SK-N-SH (cell line): ENCODE measurements at regions not wholly inside any gene's neighbourhood (a gene's known extent, or its start where the extent isn't known, plus 50 kb on each side); places are given as distances from the start of the nearest gene placed in this dataset.

Experiments
- CTCF ChIA-PET: fragments of 300-600, 350-600 bp; formaldehyde crosslinking; extraction: SDS; loops from one replicate; lab custom pipeline; 2021; lab: Yijun Ruan, JAX
- POLR2A ChIA-PET: fragments of 350-600 bp; sonication (Branson Sonifier 250); formaldehyde crosslinking; extraction: SDS; loops from one replicate; lab custom pipeline; 2020; ENCODE audit warnings: antibody characterized with exemption, inconsistent platforms; lab: Yijun Ruan, JAX
- DNase-seq: peaks from one replicate; pipeline ENCODE4 v3.0.0; 2012
- H2AFZ ChIP-seq: fragments of 200-600 bp; sonication (generic); 2 replicates; pipeline ENCODE4 v1.8.1; 2016; ENCODE audit warnings: antibody characterized with exemption, mild to moderate bottlenecking, low read depth
- H3F3A ChIP-seq: fragments of 200-600 bp; sonication (generic); replicated peaks from 2 replicates; pipeline ENCODE3; 2016; ENCODE audit warnings: antibody characterized with exemption, mild to moderate bottlenecking; ENCODE audit not compliant: insufficient read depth
- H3K27ac ChIP-seq, 2 experiments: fragments of 200-500 bp in 1 of 2; fragments of 200-600 bp in 1 of 2; sonication (Bioruptor generic) in 1 of 2; sonication (generic), shearing (Covaris generic) in 1 of 2; 2 replicates each; pipeline versions ENCODE4 v1.5.1 to v1.6.1; 2014 to 2016; ENCODE audit warnings: low read depth in 2 of 2, inconsistent platforms in 1 of 2, low read length in 1 of 2, mild to moderate bottlenecking in 1 of 2, mixed read lengths in 1 of 2
- H3K27me3 ChIP-seq: fragments of 200-600 bp; sonication (generic), shearing (Covaris generic); 2 replicates; pipeline ENCODE4 v1.6.1; 2016; ENCODE audit warnings: mixed run types; ENCODE audit not compliant: insufficient read depth
- H3K36me3 ChIP-seq, 2 experiments: fragments of 200-500 bp in 1 of 2; fragments of 200-600 bp in 1 of 2; sonication (Bioruptor generic) in 1 of 2; sonication (generic) in 1 of 2; replicated peaks in 1 of 2; 2 replicates each; pipeline versions ENCODE3 to v1.5.1; 2014 to 2016; ENCODE audit warnings: low read length in 1 of 2, mild to moderate bottlenecking in 1 of 2; ENCODE audit not compliant: insufficient read depth in 2 of 2, control insufficient read depth in 1 of 2
- H3K4me1 ChIP-seq, 2 experiments: fragments of 200-500 bp in 1 of 2; fragments of 200-600 bp in 1 of 2; sonication (Bioruptor generic) in 1 of 2; sonication (generic), shearing (Covaris generic) in 1 of 2; 2 replicates each; pipeline versions ENCODE4 v1.5.1 to v1.6.1; 2014 to 2016; ENCODE audit warnings: low read depth in 1 of 2, low read length in 1 of 2, mixed run types in 1 of 2; ENCODE audit not compliant: insufficient read depth in 2 of 2, control insufficient read depth in 1 of 2
- H3K4me2 ChIP-seq: fragments of 200-600 bp; sonication (generic), shearing (Covaris generic); 2 replicates; pipeline ENCODE4 v1.6.1; 2017; ENCODE audit warnings: mixed run types
- H3K4me3 ChIP-seq, 2 experiments: fragments of 200-500 bp in 1 of 2; fragments of 200-600 bp in 1 of 2; sonication (Bioruptor generic) in 1 of 2; sonication (generic), shearing (Covaris generic) in 1 of 2; 2 replicates each; pipeline versions ENCODE4 v1.5.1 to v1.8.1; 2014 to 2016; ENCODE audit warnings: low read depth in 2 of 2, inconsistent platforms in 1 of 2, low read length in 1 of 2, mild to moderate bottlenecking in 1 of 2, mixed read lengths in 1 of 2, moderate library complexity in 1 of 2
- H3K79me2 ChIP-seq: fragments of 200-600 bp; sonication (generic); 2 replicates; pipeline ENCODE4 v1.8.1; 2017; ENCODE audit warnings: mild to moderate bottlenecking; ENCODE audit not compliant: insufficient read depth
- H3K9ac ChIP-seq: fragments of 200-600 bp; sonication (generic); 2 replicates; pipeline ENCODE4 v1.6.1; 2017; ENCODE audit warnings: mixed run types
- H3K9me2 ChIP-seq: fragments of 200-600 bp; sonication (generic); 2 replicates; pipeline ENCODE4 v1.6.1; 2017; ENCODE audit warnings: mixed run types
- H3K9me3 ChIP-seq: fragments of 200-600 bp; sonication (generic); 2 replicates; pipeline ENCODE4 v1.6.1; 2017; ENCODE audit warnings: mixed run types, mild to moderate bottlenecking, moderate library complexity
- H4K20me1 ChIP-seq: fragments of 200-600 bp; sonication (generic); 2 replicates; pipeline ENCODE4 v1.6.1; 2017; ENCODE audit warnings: mild to moderate bottlenecking, mixed run types; ENCODE audit not compliant: insufficient read depth
- ELF1 ChIP-seq: IDR thresholded peaks from 2 replicates; pipeline ENCODE4 v1.4.0; 2012
- EP300 ChIP-seq, 2 experiments: IDR thresholded peaks; 2 replicates each; pipeline versions ENCODE4 v1.4.0 to v1.6.1; 2012; ENCODE audit warnings: borderline replicate concordance in 1 of 2, low read depth in 1 of 2, low read length in 1 of 2
- EZH2phosphoT487 ChIP-seq: fragments of 200-600 bp; sonication (generic); IDR thresholded peaks from 2 replicates; pipeline ENCODE4 v1.6.1; 2017; ENCODE audit warnings: low read depth, mixed run types, mild to moderate bottlenecking, antibody characterized with exemption, moderate library complexity, borderline replicate concordance
- FOXM1 ChIP-seq: IDR thresholded peaks from 2 replicates; pipeline ENCODE4 v1.4.0; 2012; ENCODE audit warnings: low read depth, mild to moderate bottlenecking
- JUND ChIP-seq: IDR thresholded peaks from 2 replicates; pipeline ENCODE4 v1.4.0; 2012
- POLR2AphosphoS5 ChIP-seq: IDR thresholded peaks from 2 replicates; pipeline ENCODE4 v1.6.1; 2012; ENCODE audit warnings: low read depth, low read length
- RAD21 ChIP-seq: IDR thresholded peaks from 2 replicates; pipeline ENCODE4 v1.6.1; 2012; ENCODE audit warnings: mild to moderate bottlenecking, low read length
- TAF1 ChIP-seq: IDR thresholded peaks from 2 replicates; pipeline ENCODE4 v1.6.1; 2012; ENCODE audit warnings: low read depth, mild to moderate bottlenecking, low read length, moderate library complexity, borderline replicate concordance
- TEAD4 ChIP-seq: IDR thresholded peaks from 2 replicates; pipeline ENCODE4 v1.4.0; 2012; ENCODE audit warnings: mild to moderate bottlenecking, borderline replicate concordance; ENCODE audit not compliant: insufficient read depth
- WGBS: methylation state at CpG from one replicate; pipeline ENCODE4 v1.1.6; 2017; ENCODE audit warnings: low lambda C conversion rate; 5-methylcytosine and 5-hydroxymethylcytosine counted together
- TF ChIP-seq, protein P1 (sequence below): IDR thresholded peaks from 2 replicates; pipeline ENCODE4 v1.4.0; 2012; ENCODE audit warnings: low read depth, borderline replicate concordance
- TF ChIP-seq, protein P2 (sequence below): fragments of 150-350 bp; IDR thresholded peaks from 2 replicates; pipeline ENCODE4 v1.6.1; 2017; ENCODE audit warnings: antibody characterized with exemption, low read length, low read depth, borderline replicate concordance

DNA sequence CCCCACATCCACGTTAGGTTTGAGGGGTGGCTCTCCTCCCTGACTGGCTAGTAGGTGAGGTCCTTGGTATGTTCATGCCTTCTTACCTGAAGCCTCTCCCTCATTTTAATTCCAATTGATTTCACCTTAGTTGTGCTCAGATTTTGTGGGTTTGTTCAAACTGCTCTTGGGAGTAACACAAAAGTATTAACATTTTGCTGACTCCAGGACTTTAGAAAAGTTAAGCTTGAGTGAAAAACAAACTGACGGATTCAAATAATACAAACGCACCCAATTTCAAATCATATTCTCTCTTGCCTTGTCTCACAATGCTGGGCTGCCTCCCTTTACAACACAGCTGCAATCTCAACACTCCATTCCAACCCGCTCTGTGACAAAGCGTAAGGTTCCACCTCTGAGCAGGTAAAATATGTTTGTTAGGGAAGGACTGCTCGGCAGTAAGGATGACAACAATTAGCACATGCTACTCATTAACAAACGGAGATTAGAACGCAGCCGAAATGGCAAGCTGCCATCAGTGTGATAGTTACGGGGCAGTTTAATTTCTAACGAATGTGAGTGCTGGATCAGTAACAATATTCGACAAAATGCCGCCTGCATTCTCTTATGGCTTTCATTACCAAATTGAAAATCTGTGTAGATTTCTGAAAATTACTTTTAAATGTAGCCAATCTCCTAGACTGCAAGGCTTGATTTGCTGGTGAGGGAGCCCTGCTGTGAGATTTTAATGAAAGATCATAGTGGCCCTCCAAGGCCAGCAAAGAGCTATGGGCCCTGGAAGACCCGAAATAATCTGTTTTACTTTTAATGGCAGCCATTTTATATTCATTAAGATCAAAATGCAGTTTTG, 730.6 kb upstream of the FANCL start:
- Histone ChIP-seq H2AFZ (no peak overlapping the region), H3K9me3 (no peaks in the 10 kb centered on the region), H3K27me3 (no peaks in the 10 kb centered on the region), H3K27ac (peak overlapping the region in 1 of 2 experiments; percentile 53; a peak in 1 of 4 replicates), H3K79me2 (no peaks in the 10 kb centered on the region), H3K36me3 (no peaks in the 10 kb centered on the region)
- CTCF ChIA-PET, result interaction anchor here (0.7 kb wide), 1 partner anchor 1198 kb away, joined by 3 read pairs; no protein-coding TSS in a partner anchor
- no peak for DNase-seq
- TF ChIP-seq, protein P1, sequence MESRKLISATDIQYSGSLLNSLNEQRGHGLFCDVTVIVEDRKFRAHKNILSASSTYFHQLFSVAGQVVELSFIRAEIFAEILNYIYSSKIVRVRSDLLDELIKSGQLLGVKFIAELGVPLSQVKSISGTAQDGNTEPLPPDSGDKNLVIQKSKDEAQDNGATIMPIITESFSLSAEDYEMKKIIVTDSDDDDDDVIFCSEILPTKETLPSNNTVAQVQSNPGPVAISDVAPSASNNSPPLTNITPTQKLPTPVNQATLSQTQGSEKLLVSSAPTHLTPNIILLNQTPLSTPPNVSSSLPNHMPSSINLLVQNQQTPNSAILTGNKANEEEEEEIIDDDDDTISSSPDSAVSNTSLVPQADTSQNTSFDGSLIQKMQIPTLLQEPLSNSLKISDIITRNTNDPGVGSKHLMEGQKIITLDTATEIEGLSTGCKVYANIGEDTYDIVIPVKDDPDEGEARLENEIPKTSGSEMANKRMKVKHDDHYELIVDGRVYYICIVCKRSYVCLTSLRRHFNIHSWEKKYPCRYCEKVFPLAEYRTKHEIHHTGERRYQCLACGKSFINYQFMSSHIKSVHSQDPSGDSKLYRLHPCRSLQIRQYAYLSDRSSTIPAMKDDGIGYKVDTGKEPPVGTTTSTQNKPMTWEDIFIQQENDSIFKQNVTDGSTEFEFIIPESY, result no peak
- TF ChIP-seq EP300 (IDR thresholded peaks at IDR 0.05; ENCODE audit: borderline replicate concordance in 1 of 2, low read depth in 1 of 2, low read length in 1 of 2) (no peak), TEAD4 (no peak), POLR2AphosphoS5 (no peak), JUND (no peak)
- TF ChIP-seq, all 33 proteins: peak for 0
- POLR2A ChIA-PET, result no interaction called here
- no peaks in the 10 kb centered on the region for H3F3A ChIP-seq
- H3K9me2 ChIP-seq, result no peaks in the 10 kb centered on the region
- H3K9ac ChIP-seq, result no peak overlapping the region
- H3K4me2 ChIP-seq, result no peak overlapping the region
- no peaks in the 10 kb centered on the region for H4K20me1 ChIP-seq
- WGBS, result 61% methylated on average over 14 of the region's 14 CpGs
- H3K4me3 ChIP-seq, result no peak overlapping the region
- H3K4me1 ChIP-seq, result peaks cover 0 to 12% of the 10 kb centered on the region in 2 experiments; a peak in 2 of 4 replicates

DNA sequence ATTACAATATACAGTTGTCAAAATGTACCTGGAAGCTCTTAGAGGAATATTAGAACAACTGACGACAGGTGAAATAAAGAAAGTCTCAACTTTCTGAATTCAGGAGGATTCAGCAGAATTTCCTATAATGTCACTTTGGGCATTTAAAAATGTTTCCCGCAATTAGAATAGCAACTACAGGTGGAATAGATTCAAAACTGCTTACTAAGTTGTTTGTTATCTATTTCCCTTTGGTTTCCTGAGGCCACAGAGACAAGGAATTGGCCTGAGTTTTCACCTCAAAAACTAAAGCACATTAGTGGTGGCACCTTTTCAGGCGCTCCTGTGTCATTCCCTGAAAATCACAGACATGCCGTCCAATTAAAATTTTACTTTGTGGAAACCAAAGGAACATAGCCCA, 729.2 kb upstream of the FANCL start:
- Histone ChIP-seq H4K20me1 (no peaks in the 10 kb centered on the region), H3K36me3 (no peaks in the 10 kb centered on the region), H3K27ac (no peak overlapping the region), H3K4me2 (no peak overlapping the region), H3F3A (no peaks in the 10 kb centered on the region), H3K9ac (no peak overlapping the region), H3K9me3 (no peaks in the 10 kb centered on the region), H2AFZ (no peak overlapping the region), H3K79me2 (no peaks in the 10 kb centered on the region), H3K4me3 (no peak overlapping the region), H3K9me2 (no peaks in the 10 kb centered on the region), H3K4me1 (peaks cover 0 to 12% of the 10 kb centered on the region in 2 experiments; a peak in 2 of 4 replicates), H3K27me3 (no peaks in the 10 kb centered on the region)
- 62% methylated on average over 4 of the region's 4 CpGs for WGBS
- DNase-seq, result no peak
- POLR2A ChIA-PET, result no interaction called here
- TF ChIP-seq TAF1, result no peak
- TF ChIP-seq FOXM1, result no peak
- TF ChIP-seq RAD21, result no peak
- TF ChIP-seq EZH2phosphoT487, result no peak
- TF ChIP-seq, protein P1, result no peak
- TF ChIP-seq, protein P2, sequence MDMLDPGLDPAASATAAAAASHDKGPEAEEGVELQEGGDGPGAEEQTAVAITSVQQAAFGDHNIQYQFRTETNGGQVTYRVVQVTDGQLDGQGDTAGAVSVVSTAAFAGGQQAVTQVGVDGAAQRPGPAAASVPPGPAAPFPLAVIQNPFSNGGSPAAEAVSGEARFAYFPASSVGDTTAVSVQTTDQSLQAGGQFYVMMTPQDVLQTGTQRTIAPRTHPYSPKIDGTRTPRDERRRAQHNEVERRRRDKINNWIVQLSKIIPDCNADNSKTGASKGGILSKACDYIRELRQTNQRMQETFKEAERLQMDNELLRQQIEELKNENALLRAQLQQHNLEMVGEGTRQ, result no peak
- no peak for TF ChIP-seq ELF1
- TF ChIP-seq JUND, result no peak
- CTCF ChIA-PET, result interaction anchor here (0.9 to 1.5 kb wide), 2 partner anchors 31 to 56 kb away, joined by 3 to 4 read pairs; no protein-coding TSS in a partner anchor
